GDM1 (cell line): ENCODE measurements at regions not wholly inside any gene's neighbourhood (a gene's known extent, or its start where the extent isn't known, plus 50 kb on each side); places are given as distances from the start of the nearest gene placed in this dataset.
"Not testable (repeated sequence)": the region's sequence is repeated elsewhere in the genome, so short reads cannot be mapped to it uniquely, and the experiment has no call there.

Experiments
- DNase-seq: peaks from one replicate; lab custom pipeline; 2025; lab: John Stamatoyannopoulos, UW

GRCh38 chr20:19834783-19835182, 76.7 kb downstream of the RIN2 start:
- no peak for DNase-seq

- DNase-seq = no peak
Measured at GRCh38 chr20:19835533-19836222, 77.6 kb downstream of the RIN2 start.

GRCh38 chr20:19838468-19838867, 80.4 kb downstream of the RIN2 start:
- DNase-seq = no peak

- no peak for DNase-seq
Measured at GRCh38 chr20:19839053-19839452, 81.0 kb downstream of the RIN2 start.

GRCh38 chr20:19840111-19840710, 82.2 kb downstream of the RIN2 start:
- peak; percentile 53 for DNase-seq

GRCh38 chr20:19841740-19842139, 83.7 kb downstream of the RIN2 start:
- DNase-seq = no peak

- DNase-seq = not testable (repeated sequence)
Measured at GRCh38 chr20:19844850-19845249, 86.8 kb downstream of the RIN2 start.

GRCh38 chr20:19847383-19847782, 89.3 kb downstream of the RIN2 start:
- DNase-seq = no peak

GRCh38 chr20:19849341-19850197, 91.5 kb downstream of the RIN2 start:
- no peak for DNase-seq

GRCh38 chr20:19850198-19850533, 92.1 kb downstream of the RIN2 start:
- DNase-seq = no peak

- no peak for DNase-seq
Measured at GRCh38 chr20:19851861-19852260, 93.8 kb downstream of the RIN2 start.

- DNase-seq = no peak
Measured at GRCh38 chr20:19855416-19855815, 97.4 kb downstream of the RIN2 start.

- DNase-seq = no peak
Measured at GRCh38 chr20:19858466-19859371, 100.7 kb downstream of the RIN2 start.

GRCh38 chr20:19859444-19859843, 101.4 kb downstream of the RIN2 start:
- no peak for DNase-seq

- no peak for DNase-seq
Measured at GRCh38 chr20:19860737-19861136, 102.7 kb downstream of the RIN2 start.

GRCh38 chr20:19861147-19861759, 103.2 kb downstream of the RIN2 start:
- no peak for DNase-seq

- DNase-seq = no peak
Measured at GRCh38 chr20:19864130-19864529, 106.1 kb downstream of the RIN2 start.

- no peak for DNase-seq
Measured at GRCh38 chr20:19866070-19866469, 108.0 kb downstream of the RIN2 start.

GRCh38 chr20:19867074-19867473, 109.0 kb downstream of the RIN2 start:
- DNase-seq = no peak

- peak; percentile 37 for DNase-seq
Measured at GRCh38 chr20:19867940-19868371, 109.9 kb downstream of the RIN2 start.

GRCh38 chr20:19868441-19868840, 110.4 kb downstream of the RIN2 start:
- DNase-seq = no peak

- DNase-seq = no peak
Measured at GRCh38 chr20:19872001-19872400, 113.9 kb downstream of the RIN2 start.
